ENCODE measurements at regions not wholly inside any gene's neighbourhood (a gene's known extent, or its start where the extent isn't known, plus 50 kb on each side); places are given as distances from the start of the nearest gene placed in this dataset.

- Histone ChIP-seq H3K4me3 (ENCODE audit: low read depth, low read length) (no peak overlapping the region), H3K27ac (ENCODE audit: low read depth) (no peak overlapping the region), H3K4me1 (ENCODE audit: insufficient read depth) (no peaks in the 10 kb centered on the region), H3K36me3 (ENCODE audit: insufficient read depth) (no peaks in the 10 kb centered on the region)
- no peak for DNase-seq (ENCODE audit: extremely low spot score)
- WGBS = 91% methylated on average over 8 of the region's 8 CpGs
Measured at GRCh38 chr2:733495-733894, 56.3 kb upstream of the TMEM18 start.

GRCh38 chr2:733001-733400 is 55.8 kb upstream of the TMEM18 start:
- Histone ChIP-seq H3K4me1 (ENCODE audit: insufficient read depth) (no peaks in the 10 kb centered on the region), H3K4me3 (ENCODE audit: low read depth, low read length) (no peak overlapping the region), H3K27ac (ENCODE audit: low read depth) (no peak overlapping the region), H3K36me3 (ENCODE audit: insufficient read depth) (no peaks in the 10 kb centered on the region)
- 97% methylated on average over 16 of the region's 20 CpGs for WGBS
- no peak for DNase-seq (ENCODE audit: extremely low spot score)

DNA sequence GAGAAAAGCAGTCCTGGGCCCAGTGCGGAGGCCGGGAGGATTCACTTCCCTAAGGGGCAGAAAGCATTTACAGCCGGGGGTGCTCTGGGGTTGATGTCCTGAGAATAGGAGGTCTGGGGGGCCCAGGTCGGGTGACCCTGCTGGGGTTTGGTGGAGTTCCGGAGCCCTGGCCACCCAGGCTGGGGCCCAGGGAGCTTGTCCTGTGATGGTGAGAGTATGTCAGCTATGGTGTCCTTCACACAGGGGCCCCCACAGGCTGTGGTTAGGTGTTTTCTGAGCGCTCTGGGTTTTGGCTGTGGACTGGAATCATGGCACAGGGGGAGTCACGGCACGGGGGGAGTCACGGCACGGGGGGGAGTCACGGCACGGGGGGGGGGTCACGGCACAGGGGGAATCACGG is 54.5 kb upstream of the TMEM18 start:
- Histone ChIP-seq H3K27ac (ENCODE audit: low read depth) (no peak overlapping the region), H3K4me1 (ENCODE audit: insufficient read depth) (no peaks in the 10 kb centered on the region), H3K4me3 (ENCODE audit: low read depth, low read length) (no peak overlapping the region), H3K36me3 (ENCODE audit: insufficient read depth) (no peaks in the 10 kb centered on the region)
- DNase-seq (ENCODE audit: extremely low spot score) = no peak
- WGBS = 80% methylated on average over 14 of the region's 14 CpGs

DNA sequence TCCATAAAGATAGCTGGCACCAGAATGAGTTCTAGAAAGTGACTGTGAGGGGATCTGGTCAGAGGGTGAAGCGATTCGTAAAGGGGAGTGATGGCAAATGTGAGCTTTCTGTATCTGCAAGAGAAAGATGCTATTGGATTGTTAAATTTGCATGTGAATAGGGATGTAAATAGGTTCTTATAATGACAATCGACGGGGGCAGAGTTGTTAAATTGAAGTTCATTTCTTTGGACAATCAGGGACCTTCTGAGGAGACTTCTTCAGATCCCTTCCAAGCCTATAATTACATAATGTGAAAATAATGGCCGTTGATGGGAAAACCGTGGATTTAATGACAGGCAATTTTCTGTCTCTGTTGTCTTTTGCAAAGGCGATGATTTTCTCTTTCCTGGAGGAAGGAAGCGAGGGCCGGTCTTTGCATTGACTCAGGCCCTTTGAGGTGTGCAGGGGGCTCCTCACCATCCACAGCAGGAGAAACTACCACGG is 52.2 kb upstream of the TMEM18 start:
- H3K36me3 ChIP-seq (ENCODE audit: insufficient read depth) = no peaks in the 10 kb centered on the region
- no peak overlapping the region for H3K27ac ChIP-seq (ENCODE audit: low read depth)
- no peak for DNase-seq (ENCODE audit: extremely low spot score)
- WGBS = 34% methylated on average over 10 of the region's 10 CpGs
- H3K4me1 ChIP-seq (ENCODE audit: insufficient read depth) = no peaks in the 10 kb centered on the region
- no peak overlapping the region for H3K4me3 ChIP-seq (ENCODE audit: low read depth, low read length)

GRCh38 chr2:728165-728564 is 51.0 kb upstream of the TMEM18 start:
- no peak overlapping the region for H3K27ac ChIP-seq (ENCODE audit: low read depth)
- no peaks in the 10 kb centered on the region for H3K4me1 ChIP-seq (ENCODE audit: insufficient read depth)
- 91% methylated on average over 1 of the region's 1 CpG for WGBS
- no peaks in the 10 kb centered on the region for H3K36me3 ChIP-seq (ENCODE audit: insufficient read depth)
- H3K4me3 ChIP-seq (ENCODE audit: low read depth, low read length) = no peak overlapping the region
- DNase-seq (ENCODE audit: extremely low spot score) = no peak

GRCh38 chr2:727071-727470 is 49.9 kb upstream of the TMEM18 start:
- DNase-seq (ENCODE audit: extremely low spot score) = no peak
- Histone ChIP-seq H3K4me3 (ENCODE audit: low read depth, low read length) (no peak overlapping the region), H3K4me1 (ENCODE audit: insufficient read depth) (no peaks in the 10 kb centered on the region), H3K36me3 (ENCODE audit: insufficient read depth) (no peaks in the 10 kb centered on the region), H3K27ac (ENCODE audit: low read depth) (no peak overlapping the region)
- 61% methylated on average over 6 of the region's 6 CpGs for WGBS
